SK-N-SH treated with all-trans-retinoic acid at 6 μM for 48 hours (cell line): ENCODE measurements at regions not wholly inside any gene's neighbourhood (a gene's known extent, or its start where the extent isn't known, plus 50 kb on each side); places are given as distances from the start of the nearest gene placed in this dataset.

ENCODE experiments used
- ATAC-seq: fragments of 200-7000 bp; cut with Tn5 transposase; 3 replicates; pipeline ENCODE4 v1.9.1; 2020; ENCODE audit warnings: mild to moderate bottlenecking, moderate library complexity
- ARNTL ChIP-seq: fragments of 450-650 bp; formaldehyde crosslinking; IDR thresholded peaks from 2 replicates; pipeline ENCODE4 v1.5.0; 2020; ENCODE audit warnings: low read depth, mild to moderate bottlenecking, moderate library complexity, borderline replicate concordance
- BACH2 ChIP-seq: fragments of 250-450 bp; sonication (Bioruptor Pico); IDR thresholded peaks from 2 replicates; pipeline ENCODE4 v1.9.0; 2021; ENCODE audit warnings: mild to moderate bottlenecking, borderline replicate concordance
- CREB5 ChIP-seq: fragments of 250-450 bp; sonication (Bioruptor Pico); IDR thresholded peaks from 2 replicates; pipeline ENCODE4 v1.5.1; 2020; ENCODE audit warnings: low read depth, mild to moderate bottlenecking, moderate library complexity
- CSDC2 ChIP-seq: fragments of 250-450 bp; sonication (Bioruptor Pico); IDR thresholded peaks from 2 replicates; pipeline ENCODE4 v1.5.0; 2020; ENCODE audit warnings: mild to moderate bottlenecking, moderate library complexity
- CSRNP3 ChIP-seq: fragments of 250-450 bp; sonication (Bioruptor Pico); IDR thresholded peaks from 2 replicates; pipeline ENCODE4 v1.5.1; 2021; ENCODE audit warnings: mild to moderate bottlenecking, moderate library complexity
- ESRRG ChIP-seq: fragments of 250-450 bp; sonication (Bioruptor Pico); IDR thresholded peaks from 2 replicates; pipeline ENCODE4 v1.6.1; 2021; ENCODE audit warnings: mild to moderate bottlenecking
- GLIS3 ChIP-seq: fragments of 250-450 bp; sonication (Bioruptor Pico); IDR thresholded peaks from 2 replicates; pipeline ENCODE4 v1.5.0; 2020; ENCODE audit warnings: mild to moderate bottlenecking, moderate library complexity
- ISL1 ChIP-seq: fragments of 250-450 bp; sonication (Bioruptor Pico); IDR thresholded peaks from 2 replicates; pipeline ENCODE4 v2.1.2; 2022; ENCODE audit warnings: mild to moderate bottlenecking, moderate library complexity
- OSR1 ChIP-seq: fragments of 250-450 bp; sonication (Bioruptor Pico); IDR thresholded peaks from 2 replicates; pipeline ENCODE4 v1.8.0; 2022; ENCODE audit warnings: moderate library complexity, mild to moderate bottlenecking, inconsistent platforms
- PATZ1 ChIP-seq: fragments of 250-450 bp; sonication (Bioruptor Pico); IDR thresholded peaks from 2 replicates; pipeline ENCODE4 v1.8.0; 2020; ENCODE audit warnings: mild to moderate bottlenecking, moderate library complexity, borderline replicate concordance
- POU6F1 ChIP-seq: fragments of 250-450 bp; sonication (Bioruptor Pico); IDR thresholded peaks from 2 replicates; pipeline ENCODE4 v1.8.0; 2021; ENCODE audit warnings: low read depth, mild to moderate bottlenecking, moderate library complexity, borderline replicate concordance
- PPARA ChIP-seq: fragments of 250-450 bp; sonication (Bioruptor Pico); IDR thresholded peaks from 2 replicates; pipeline ENCODE4 v1.5.0; 2020; ENCODE audit warnings: mild to moderate bottlenecking, borderline replicate concordance
- RARB ChIP-seq: fragments of 250-450 bp; sonication (Bioruptor Pico); IDR thresholded peaks from 2 replicates; pipeline ENCODE4 v1.8.0; 2021; ENCODE audit warnings: mild to moderate bottlenecking, moderate library complexity
- SNAI2 ChIP-seq: fragments of 250-450 bp; sonication (Bioruptor Pico); IDR thresholded peaks from 2 replicates; pipeline ENCODE4 v1.5.0; 2020; ENCODE audit warnings: mild to moderate bottlenecking, moderate library complexity
- TCF4 ChIP-seq: fragments of 250-450 bp; sonication (Bioruptor Pico); IDR thresholded peaks from 2 replicates; pipeline ENCODE4 v1.8.0; 2021; ENCODE audit warnings: mild to moderate bottlenecking, moderate library complexity, borderline replicate concordance
- TOX ChIP-seq: fragments of 250-450 bp; sonication (Bioruptor Pico); IDR thresholded peaks from 2 replicates; pipeline ENCODE4 v1.8.0; 2021; ENCODE audit warnings: mild to moderate bottlenecking, moderate library complexity, borderline replicate concordance
- TSHZ2 ChIP-seq: fragments of 250-450 bp; sonication (Bioruptor Pico); IDR thresholded peaks from 2 replicates; pipeline ENCODE4 v1.5.0; 2020; ENCODE audit warnings: mild to moderate bottlenecking, moderate library complexity
- ZC3H10 ChIP-seq: fragments of 250-450 bp; sonication (Bioruptor Pico); IDR thresholded peaks from 2 replicates; pipeline ENCODE4 v1.5.1; 2021; ENCODE audit warnings: mild to moderate bottlenecking, moderate library complexity
- ZFP3 ChIP-seq: fragments of 250-450 bp; sonication (Bioruptor Pico); IDR thresholded peaks from 2 replicates; pipeline ENCODE4 v1.5.0; 2020; ENCODE audit warnings: mild to moderate bottlenecking, moderate library complexity
- ZFP30 ChIP-seq: fragments of 450-650 bp; formaldehyde crosslinking; IDR thresholded peaks from 2 replicates; pipeline ENCODE4 v1.5.0; 2022; ENCODE audit warnings: mild to moderate bottlenecking, moderate library complexity
- ZNF70 ChIP-seq: fragments of 450-650 bp; formaldehyde crosslinking; IDR thresholded peaks from 2 replicates; pipeline ENCODE4 v1.5.0; 2020; ENCODE audit warnings: mild to moderate bottlenecking, moderate library complexity
- ZNF8 ChIP-seq: fragments of 450-650 bp; formaldehyde crosslinking; IDR thresholded peaks from 2 replicates; pipeline ENCODE4 v1.5.0; 2020; ENCODE audit warnings: mild to moderate bottlenecking, moderate library complexity

GRCh38 chr20:24131684-24132083 lies 143.1 kb upstream of the GGTLC1 start:
- TF ChIP-seq TOX (no peak), CSDC2 (no peak), BACH2 (CRISPR knock-in tag) (no peak), SNAI2 (CRISPR knock-in tag) (no peak), ZNF70 (CRISPR knock-in tag) (no peak), ZFP3 (CRISPR knock-in tag) (no peak), CREB5 (CRISPR knock-in tag) (no peak), OSR1 (CRISPR knock-in tag) (no peak), ISL1 (CRISPR knock-in tag) (no peak), ARNTL (CRISPR knock-in tag) (no peak), ESRRG (CRISPR knock-in tag) (no peak)
- ATAC-seq: no peak

GRCh38 chr20:24131281-24131680 lies 142.7 kb upstream of the GGTLC1 start:
- TF ChIP-seq SNAI2 (CRISPR knock-in tag): no peak
- no peak for TF ChIP-seq ZNF70 (CRISPR knock-in tag)
- TF ChIP-seq CSRNP3 (CRISPR knock-in tag): no peak
- no peak for TF ChIP-seq ESRRG (CRISPR knock-in tag)
- TF ChIP-seq BACH2 (CRISPR knock-in tag): no peak
- no peak for TF ChIP-seq ARNTL (CRISPR knock-in tag)
- no peak for ATAC-seq

GRCh38 chr20:24129641-24130040 lies 141.1 kb upstream of the GGTLC1 start:
- no peak for TF ChIP-seq ZC3H10 (CRISPR knock-in tag)
- no peak for TF ChIP-seq SNAI2 (CRISPR knock-in tag)
- no peak for TF ChIP-seq TOX
- TF ChIP-seq TCF4 (CRISPR knock-in tag): no peak
- TF ChIP-seq ISL1 (CRISPR knock-in tag): no peak
- TF ChIP-seq, all 23 proteins: peak for 0
- ATAC-seq: no peak

GRCh38 chr20:24124951-24125650 lies 136.5 kb upstream of the GGTLC1 start:
- no peak for TF ChIP-seq ZNF70 (CRISPR knock-in tag)
- no peak for TF ChIP-seq ISL1 (CRISPR knock-in tag)
- no peak for TF ChIP-seq ZFP30
- no peak for TF ChIP-seq BACH2 (CRISPR knock-in tag)
- TF ChIP-seq PPARA: no peak
- no peak for TF ChIP-seq PATZ1 (CRISPR knock-in tag)
- TF ChIP-seq RARB (CRISPR knock-in tag): no peak
- no peak for TF ChIP-seq TOX
- TF ChIP-seq TSHZ2 (CRISPR knock-in tag): no peak
- TF ChIP-seq, all 23 proteins: peak for 0
- ATAC-seq: no peak

GRCh38 chr20:24124003-24124402 lies 135.4 kb upstream of the GGTLC1 start:
- no peak for TF ChIP-seq GLIS3 (CRISPR knock-in tag)
- no peak for TF ChIP-seq CSDC2
- TF ChIP-seq ISL1 (CRISPR knock-in tag): no peak
- TF ChIP-seq ZNF8 (CRISPR knock-in tag): no peak
- no peak for TF ChIP-seq SNAI2 (CRISPR knock-in tag)
- TF ChIP-seq POU6F1 (CRISPR knock-in tag): no peak
- TF ChIP-seq PPARA: no peak
- TF ChIP-seq TOX: no peak
- TF ChIP-seq ZFP3 (CRISPR knock-in tag): no peak
- no peak for ATAC-seq
